ENCODE measurements at regions not wholly inside any gene's neighbourhood (a gene's known extent, or its start where the extent isn't known, plus 50 kb on each side); places are given as distances from the start of the nearest gene placed in this dataset.

DNA sequence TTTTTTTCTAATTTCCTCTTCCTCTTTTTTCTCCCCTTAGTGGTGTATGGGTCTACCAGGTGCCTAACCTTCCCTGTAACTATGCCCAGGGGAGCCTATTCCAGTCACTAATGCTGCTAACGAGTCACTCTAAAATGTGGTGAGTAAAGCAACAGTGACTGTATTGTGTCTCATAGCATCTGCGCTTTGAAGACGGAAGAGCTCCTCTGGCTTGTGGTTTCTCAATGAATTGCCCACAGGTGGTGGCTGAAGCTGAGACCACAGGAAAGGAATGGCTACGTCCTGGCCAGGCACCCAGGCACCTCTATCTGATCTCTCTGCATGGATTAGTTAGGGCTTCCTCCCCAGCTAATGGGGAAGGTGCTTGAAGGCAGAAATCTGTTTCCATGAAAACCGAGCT is 763.5 kb upstream of the FRG1 start:
- Mint-ChIP-seq H3K4me3 (no peak overlapping the region), H3K4me1 (no peaks in the 10 kb centered on the region), H3K27ac (no peak overlapping the region), H3K27me3 (no peaks in the 10 kb centered on the region), H3K9me3 (no peaks in the 10 kb centered on the region), H3K36me3 (no peaks in the 10 kb centered on the region)
- ATAC-seq (replicated peaks) (no peak), DNase-seq (no peak)

DNA sequence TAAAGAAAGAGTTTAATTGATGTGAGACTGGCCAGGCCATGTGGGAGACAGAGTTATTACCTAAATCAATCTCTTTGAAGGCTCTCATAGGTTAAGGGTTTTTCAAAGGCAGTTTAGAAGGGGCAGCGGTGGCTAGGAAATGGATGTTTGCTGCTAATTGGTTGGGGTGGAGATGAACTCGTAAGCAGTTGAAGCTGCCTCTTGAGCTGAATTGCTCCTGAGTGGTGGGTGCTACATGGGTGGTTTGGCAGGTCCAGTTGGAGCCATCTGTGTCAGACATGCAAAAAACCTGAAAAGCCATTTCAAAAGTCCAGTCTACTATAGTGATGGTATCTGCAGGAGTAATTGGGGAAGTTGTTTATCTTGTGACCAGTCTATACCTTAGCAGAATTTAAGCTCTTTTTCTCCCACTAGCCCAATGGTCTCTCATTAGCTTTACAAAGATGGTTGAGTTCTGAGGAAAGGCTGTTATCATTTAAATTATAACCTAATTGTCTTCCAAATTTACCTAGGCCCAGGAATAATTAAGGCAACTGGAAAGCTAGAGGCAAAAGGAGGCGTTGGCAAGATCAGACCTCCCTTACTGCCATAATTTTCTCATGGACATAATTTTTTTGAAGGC is 762.4 kb upstream of the FRG1 start:
- DNase-seq, result no peak
- no peaks in the 10 kb centered on the region for H3K9me3 Mint-ChIP-seq
- H3K27ac Mint-ChIP-seq, result no peak overlapping the region
- H3K27me3 Mint-ChIP-seq, result no peaks in the 10 kb centered on the region
- H3K36me3 Mint-ChIP-seq, result no peaks in the 10 kb centered on the region
- ATAC-seq (replicated peaks), result no peak
- H3K4me1 Mint-ChIP-seq, result no peaks in the 10 kb centered on the region
- no peak overlapping the region for H3K4me3 Mint-ChIP-seq

DNA sequence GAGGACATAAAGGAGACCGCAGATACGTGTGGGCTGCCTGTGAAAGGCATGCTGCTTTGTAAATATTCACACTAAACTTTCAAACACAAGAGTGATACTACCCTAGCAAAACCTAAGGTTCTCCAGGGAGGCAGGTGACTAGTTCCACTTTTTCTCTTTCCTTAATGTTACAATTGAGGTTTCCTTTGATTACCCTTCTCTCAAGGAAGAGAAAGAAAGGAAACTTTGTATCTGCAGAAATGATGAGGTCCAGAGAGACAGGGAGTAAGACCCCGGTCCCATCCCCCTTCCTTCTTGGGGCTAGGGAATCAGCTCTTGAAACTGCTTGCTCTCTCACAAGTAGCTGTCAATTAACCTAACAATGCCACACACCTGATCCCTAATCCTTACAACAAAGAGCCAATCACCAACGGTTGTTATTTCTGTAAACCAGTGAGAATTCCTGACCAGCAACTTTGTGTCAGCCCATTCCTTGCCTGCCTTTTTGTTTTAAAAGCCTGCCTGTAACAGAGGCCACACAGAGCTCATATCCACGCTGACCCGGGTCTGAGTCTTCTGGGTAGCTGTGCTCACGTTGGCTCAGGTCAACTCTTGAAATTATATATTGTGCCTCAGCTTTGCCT is 754.8 kb upstream of the FRG1 start:
- H3K9me3 Mint-ChIP-seq, result peaks cover 8% of the 10 kb centered on the region in 2 donors
- no peak overlapping the region for H3K27ac Mint-ChIP-seq
- no peaks in the 10 kb centered on the region for H3K27me3 Mint-ChIP-seq
- DNase-seq (no peak), ATAC-seq (replicated peaks) (no peak)
- no peak overlapping the region for H3K4me3 Mint-ChIP-seq
- H3K36me3 Mint-ChIP-seq, result no peaks in the 10 kb centered on the region
- no peaks in the 10 kb centered on the region for H3K4me1 Mint-ChIP-seq

DNA sequence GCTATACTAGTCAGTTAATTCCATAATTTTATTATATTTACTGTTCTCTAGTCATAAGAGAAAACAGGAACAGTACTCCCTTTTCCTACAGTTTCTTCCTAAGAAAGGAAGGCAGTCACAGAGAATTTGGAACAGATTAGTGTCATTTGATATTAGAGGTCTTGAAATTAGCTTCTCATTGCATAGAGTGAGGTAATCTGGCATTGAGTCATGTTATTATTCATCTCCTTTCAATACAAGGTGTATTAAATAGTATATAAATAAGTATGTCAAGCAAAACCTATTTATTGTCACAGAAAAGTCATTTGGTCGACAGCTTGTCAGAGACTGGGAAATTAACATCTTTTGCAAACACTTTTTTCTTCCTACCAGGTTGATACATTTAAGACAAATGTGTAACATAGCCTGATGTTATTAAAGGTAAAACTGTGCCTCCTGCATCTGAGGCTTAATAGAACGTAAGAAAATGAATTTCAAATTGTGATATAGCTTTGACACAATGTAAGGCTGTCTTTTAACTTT is 753.1 kb upstream of the FRG1 start:
- H3K27ac Mint-ChIP-seq, result no peak overlapping the region

DNA sequence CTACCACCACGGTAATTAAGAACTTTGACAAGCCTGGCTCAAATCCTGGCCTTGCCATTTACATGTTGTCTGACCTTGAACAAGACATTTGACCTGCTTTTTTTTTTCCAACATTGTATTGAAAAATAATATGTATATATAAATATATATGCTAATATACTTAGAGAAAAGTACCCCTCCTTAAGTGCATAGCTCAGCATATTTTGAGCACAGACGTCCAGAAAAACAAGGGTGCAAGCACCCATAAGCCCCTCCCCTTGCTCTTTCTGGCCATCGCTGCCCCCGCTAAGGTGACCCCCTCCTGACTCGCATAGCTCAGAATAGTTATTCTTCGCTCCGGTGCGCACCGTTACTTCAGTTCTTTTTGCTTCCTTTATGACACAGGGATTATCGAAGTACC is 742.0 kb upstream of the FRG1 start:
- Mint-ChIP-seq H3K9me3 (no peaks in the 10 kb centered on the region), H3K36me3 (no peaks in the 10 kb centered on the region), H3K27me3 (no peaks in the 10 kb centered on the region), H3K4me1 (peaks cover 8 to 13% of the 10 kb centered on the region in 2 donors), H3K4me3 (no peak overlapping the region), H3K27ac (no peak overlapping the region)
- no peak for ATAC-seq (replicated peaks)
- DNase-seq, result no peak

More for the DNA sequence above, 753.1 kb upstream of the FRG1 start:
- Mint-ChIP-seq H3K9me3 (peaks cover 15 to 17% of the 10 kb centered on the region in 2 donors), H3K4me1 (no peaks in the 10 kb centered on the region), H3K27me3 (no peaks in the 10 kb centered on the region), H3K36me3 (no peaks in the 10 kb centered on the region), H3K4me3 (no peak overlapping the region)
- no peak for ATAC-seq (replicated peaks)
- no peak for DNase-seq

DNA sequence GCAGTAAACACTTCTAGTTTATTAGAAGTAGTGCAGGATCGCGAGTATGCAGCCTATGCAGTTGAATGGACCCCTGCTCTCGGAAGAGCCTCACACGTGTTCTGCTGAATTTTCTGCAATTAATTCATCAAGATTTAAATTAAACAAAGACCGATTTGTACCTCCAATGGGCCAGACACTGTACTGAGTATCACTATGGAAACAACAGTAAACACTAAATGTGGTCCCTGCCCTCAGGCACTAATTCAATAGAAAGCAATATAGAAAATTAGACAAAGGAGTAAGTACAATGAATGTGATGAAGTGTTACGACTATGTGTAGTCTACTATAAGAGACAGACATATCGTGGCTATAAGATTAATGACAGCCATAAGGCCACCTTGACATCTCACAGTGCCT is 740.3 kb upstream of the FRG1 start:
- Mint-ChIP-seq H3K36me3 (no peaks in the 10 kb centered on the region), H3K9me3 (no peaks in the 10 kb centered on the region), H3K27ac (no peak overlapping the region), H3K27me3 (no peaks in the 10 kb centered on the region), H3K4me3 (no peak overlapping the region), H3K4me1 (peaks cover 8 to 13% of the 10 kb centered on the region in 2 donors)
- ATAC-seq (replicated peaks) (no peak), DNase-seq (no peak)

DNA sequence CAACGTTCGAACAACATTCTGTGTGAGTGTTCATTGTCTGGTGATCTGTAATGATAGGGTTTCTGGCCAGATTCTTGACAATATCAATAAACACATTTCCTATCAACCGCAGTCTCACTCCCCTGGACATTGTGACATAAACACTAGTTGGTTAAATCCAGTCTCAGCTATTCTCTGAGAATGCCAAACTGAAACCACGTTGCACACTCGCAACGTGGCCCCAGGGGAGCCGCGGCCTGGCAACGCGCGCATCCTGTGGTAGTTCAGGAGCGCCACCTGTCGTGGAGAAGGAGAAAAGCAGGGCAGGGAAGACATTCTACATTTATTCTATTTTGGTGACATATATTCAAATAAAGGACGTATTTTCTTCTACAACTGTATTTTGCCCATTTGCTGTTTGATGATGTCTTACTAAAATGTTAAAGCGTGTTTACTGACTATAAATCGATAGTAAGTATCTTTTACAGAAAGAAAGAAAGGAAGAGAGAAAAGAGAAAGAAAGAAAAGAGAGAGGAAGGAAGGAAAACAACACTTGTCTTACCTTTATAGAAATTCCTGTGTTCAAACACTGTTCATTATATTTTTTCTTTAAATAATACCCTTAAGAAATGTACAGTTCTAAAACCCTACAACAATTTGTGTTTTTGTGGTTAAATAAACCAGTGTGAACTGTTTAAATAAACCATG is 738.3 kb upstream of the FRG1 start:
- Mint-ChIP-seq H3K36me3 (no peaks in the 10 kb centered on the region), H3K27me3 (no peaks in the 10 kb centered on the region), H3K9me3 (no peaks in the 10 kb centered on the region), H3K4me3 (peak overlapping the region; percentile 64), H3K4me1 (peaks cover 8 to 13% of the 10 kb centered on the region in 2 donors), H3K27ac (peak overlapping the region; percentile 10)
- ATAC-seq (replicated peaks) (peak; percentile 69 to 80), DNase-seq (peak; percentile 21)

DNA sequence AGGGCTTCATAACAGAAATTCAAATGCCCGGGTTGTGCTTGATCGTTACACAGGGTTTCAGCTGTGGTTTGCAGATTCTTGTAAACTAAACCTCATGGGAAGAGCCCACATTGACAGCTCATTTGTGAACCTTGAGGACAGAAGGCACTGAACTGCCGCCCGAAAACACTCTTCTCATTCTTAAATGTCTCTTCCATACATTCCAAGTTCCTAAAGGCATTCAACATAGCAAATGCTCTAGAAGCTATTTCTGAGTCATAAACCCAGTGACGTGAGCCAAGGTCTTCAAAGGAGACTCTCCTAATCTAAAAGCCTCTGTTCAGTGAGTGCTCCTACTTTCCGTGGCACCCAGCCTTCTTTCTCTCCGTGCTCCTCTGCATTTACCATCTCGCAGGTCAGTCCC is 737.8 kb upstream of the FRG1 start:
- Mint-ChIP-seq H3K4me1 (peaks cover 8 to 13% of the 10 kb centered on the region in 2 donors), H3K4me3 (no peak overlapping the region), H3K36me3 (no peaks in the 10 kb centered on the region), H3K27me3 (no peaks in the 10 kb centered on the region), H3K27ac (no peak overlapping the region), H3K9me3 (no peaks in the 10 kb centered on the region)
- no peak for DNase-seq
- no peak for ATAC-seq (replicated peaks)

DNA sequence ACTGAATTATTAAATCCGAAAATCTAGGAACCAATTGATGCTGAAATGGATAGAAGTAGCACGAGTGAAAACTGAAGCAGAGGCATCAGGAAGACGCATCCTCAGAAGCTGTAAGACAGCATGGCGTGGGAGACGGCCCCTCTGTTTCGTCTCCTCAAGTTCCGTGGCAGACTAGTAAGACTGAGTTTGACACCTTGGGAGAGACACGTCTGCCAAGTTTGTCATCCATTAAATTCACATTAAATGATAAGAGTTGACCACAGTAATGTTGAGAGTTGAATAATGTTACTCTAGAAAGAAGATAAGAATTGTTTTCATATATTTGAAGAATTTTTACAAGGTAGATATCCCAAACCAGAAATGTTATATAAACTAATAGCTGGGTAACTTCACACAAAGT is 736.1 kb upstream of the FRG1 start:
- Mint-ChIP-seq H3K27ac (no peak overlapping the region), H3K4me3 (no peak overlapping the region), H3K27me3 (no peaks in the 10 kb centered on the region), H3K36me3 (no peaks in the 10 kb centered on the region), H3K4me1 (peaks cover 8 to 13% of the 10 kb centered on the region in 2 donors), H3K9me3 (no peaks in the 10 kb centered on the region)
- no peak for ATAC-seq (replicated peaks)
- no peak for DNase-seq

DNA sequence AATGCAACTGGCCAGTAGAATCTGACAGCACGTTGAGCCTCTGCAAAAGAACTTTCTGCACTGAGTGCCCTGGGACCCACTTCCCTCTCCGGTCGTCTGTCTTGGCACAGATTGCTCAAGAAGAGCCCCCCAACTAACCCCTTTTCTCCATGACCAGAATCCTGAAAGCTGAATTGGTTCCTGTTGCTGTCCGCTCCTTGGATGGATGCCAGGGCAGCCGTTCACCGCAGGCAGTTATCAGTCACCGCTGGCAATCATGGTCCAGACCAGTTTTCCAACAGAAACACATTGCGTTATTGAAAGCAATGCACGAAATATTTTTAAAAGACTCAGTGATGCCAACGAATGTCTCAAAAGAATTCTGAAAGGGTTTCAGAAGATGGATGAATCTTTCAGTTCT is 733.7 kb upstream of the FRG1 start:
- H3K36me3 Mint-ChIP-seq, result no peaks in the 10 kb centered on the region
- H3K4me1 Mint-ChIP-seq, result peaks cover 8 to 13% of the 10 kb centered on the region in 2 donors
- no peak overlapping the region for H3K4me3 Mint-ChIP-seq
- H3K9me3 Mint-ChIP-seq, result peaks cover 0 to 4% of the 10 kb centered on the region in 2 donors
- ATAC-seq (replicated peaks) (no peak), DNase-seq (no peak)
- no peaks in the 10 kb centered on the region for H3K27me3 Mint-ChIP-seq
- no peak overlapping the region for H3K27ac Mint-ChIP-seq

DNA sequence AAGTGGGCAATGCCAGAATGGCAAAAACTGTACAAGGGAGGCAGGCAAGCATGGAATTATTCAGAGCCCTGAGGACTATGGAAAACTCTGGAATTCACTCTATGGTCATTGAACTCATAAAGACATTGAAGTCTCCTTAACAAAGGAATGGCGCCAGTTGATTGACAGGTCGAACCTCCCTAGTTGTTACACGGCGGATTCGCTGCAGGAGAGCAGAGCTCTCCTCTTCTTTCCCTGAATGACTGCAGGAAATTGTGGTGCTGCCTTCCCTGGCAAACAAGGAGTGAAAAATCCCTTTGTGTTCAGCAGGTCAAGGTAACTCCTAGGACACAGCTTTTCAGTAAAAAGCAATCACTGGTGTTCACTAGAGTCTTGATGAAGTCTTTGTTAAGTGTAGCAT is 732.8 kb upstream of the FRG1 start:
- Mint-ChIP-seq H3K27me3 (no peaks in the 10 kb centered on the region), H3K27ac (no peak overlapping the region), H3K9me3 (peaks cover 0 to 4% of the 10 kb centered on the region in 2 donors), H3K36me3 (no peaks in the 10 kb centered on the region), H3K4me3 (no peak overlapping the region), H3K4me1 (peaks cover 3 to 4% of the 10 kb centered on the region in 2 donors)
- DNase-seq (no peak), ATAC-seq (replicated peaks) (no peak)

DNA sequence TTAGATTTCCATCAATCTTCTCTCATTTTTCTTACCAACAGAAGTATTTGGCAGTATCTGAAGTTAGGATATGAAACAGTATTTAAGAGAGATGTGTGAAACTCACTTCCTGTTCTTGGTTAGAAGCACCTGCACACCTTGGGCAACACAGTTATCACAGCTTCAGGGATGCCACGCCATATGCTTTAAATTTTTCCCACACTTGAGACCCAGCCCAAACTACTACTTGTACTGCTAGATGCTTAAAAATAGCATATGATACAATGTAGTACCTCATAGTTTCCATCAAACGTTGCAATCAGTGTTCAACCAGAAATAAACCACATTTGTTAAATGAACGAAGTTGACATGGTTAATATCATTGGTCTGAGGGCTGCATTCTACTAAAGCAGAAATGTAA is 725.1 kb upstream of the FRG1 start:
- Mint-ChIP-seq H3K36me3 (no peaks in the 10 kb centered on the region), H3K9me3 (peaks cover 7 to 8% of the 10 kb centered on the region in 2 donors), H3K4me3 (no peak overlapping the region), H3K4me1 (no peaks in the 10 kb centered on the region), H3K27me3 (no peaks in the 10 kb centered on the region), H3K27ac (no peak overlapping the region)
- no peak for ATAC-seq (replicated peaks)
- no peak for DNase-seq

DNA sequence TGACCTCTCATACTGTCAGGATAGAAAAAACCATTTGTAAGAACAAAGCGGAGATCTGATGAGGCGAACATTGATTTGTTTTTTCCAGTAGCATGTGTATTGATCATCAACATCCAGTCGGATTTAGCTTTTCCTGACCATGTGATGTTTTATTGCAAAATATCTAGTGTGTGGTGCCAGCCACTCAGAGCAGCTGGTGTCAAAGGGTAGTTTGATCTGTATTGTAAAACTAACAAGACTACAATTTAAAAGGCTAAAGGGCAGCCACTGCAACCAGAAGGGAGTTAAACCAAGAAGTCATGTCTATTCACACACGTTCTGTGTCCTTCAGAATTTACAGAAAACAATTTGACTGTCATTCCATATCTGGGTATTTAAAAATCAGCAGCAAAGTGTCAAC is 719.0 kb upstream of the FRG1 start:
- Mint-ChIP-seq H3K36me3 (no peaks in the 10 kb centered on the region), H3K4me3 (no peak overlapping the region), H3K27me3 (no peaks in the 10 kb centered on the region), H3K27ac (no peak overlapping the region), H3K9me3 (no peaks in the 10 kb centered on the region), H3K4me1 (no peaks in the 10 kb centered on the region)
- DNase-seq, result no peak
- ATAC-seq (replicated peaks), result no peak

DNA sequence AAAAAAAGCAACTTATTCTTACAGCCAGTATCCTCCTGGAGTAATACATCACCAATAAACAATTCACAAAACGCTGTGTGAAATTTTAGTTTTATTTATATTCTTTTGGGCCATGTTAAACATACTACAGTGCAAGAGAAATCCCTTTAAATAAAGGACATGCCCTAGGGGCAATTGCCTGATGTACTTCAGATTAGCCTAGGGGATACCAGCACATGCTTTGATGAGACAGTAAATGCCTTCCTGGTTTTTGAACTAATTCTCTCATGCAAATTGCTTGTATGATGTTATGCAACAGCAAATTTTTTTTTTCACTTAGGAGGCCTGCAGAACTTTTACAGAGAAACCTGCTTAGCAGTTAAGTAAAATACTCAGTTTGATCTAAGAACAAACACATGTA is 711.9 kb upstream of the FRG1 start:
- Mint-ChIP-seq H3K36me3 (no peaks in the 10 kb centered on the region), H3K4me1 (no peaks in the 10 kb centered on the region), H3K9me3 (no peaks in the 10 kb centered on the region), H3K27me3 (no peaks in the 10 kb centered on the region), H3K4me3 (no peak overlapping the region), H3K27ac (no peak overlapping the region)
- DNase-seq (no peak), ATAC-seq (replicated peaks) (no peak)

DNA sequence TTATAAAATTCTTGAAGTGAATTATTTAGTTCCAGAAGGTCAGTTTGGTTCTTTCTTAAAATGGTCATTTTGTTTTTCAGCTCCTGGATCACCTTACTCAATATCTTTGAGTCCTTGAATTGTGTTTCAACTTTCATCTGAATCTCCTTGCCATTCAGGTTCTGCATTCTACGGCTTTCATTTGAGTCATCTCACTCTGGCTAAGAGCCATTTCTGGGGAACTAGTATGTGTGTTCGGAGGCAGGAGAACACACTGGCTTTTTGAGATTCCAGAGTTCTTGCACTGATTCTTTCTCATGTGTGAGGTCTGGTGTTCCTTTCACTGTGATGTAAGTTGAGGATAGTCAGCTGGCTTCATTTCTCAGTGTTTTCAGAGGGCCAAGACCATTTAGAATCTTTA is 708.4 kb upstream of the FRG1 start:
- no peak for ATAC-seq (replicated peaks)
- no peak for DNase-seq
- H3K27me3 Mint-ChIP-seq, result no peaks in the 10 kb centered on the region
- H3K9me3 Mint-ChIP-seq, result no peaks in the 10 kb centered on the region
- H3K27ac Mint-ChIP-seq, result no peak overlapping the region
- no peaks in the 10 kb centered on the region for H3K4me1 Mint-ChIP-seq
- no peak overlapping the region for H3K4me3 Mint-ChIP-seq
- no peaks in the 10 kb centered on the region for H3K36me3 Mint-ChIP-seq

Measured in stimulated activated naive B cell treated with anti-CD40 and anti-IgM and Interleukin-4, amounts not matched to agents 10 μg/mL and 1 μg/mL and 100 μg/mL, for 72 hours (primary cell).